Neural progenitor cell (in vitro differentiated cells): ENCODE measurements at regions not wholly inside any gene's neighbourhood (a gene's known extent, or its start where the extent isn't known, plus 50 kb on each side); places are given as distances from the start of the nearest gene placed in this dataset.

Experiments used
- CTCF ChIP-seq: fragments of 200-600 bp; sonication (generic); IDR thresholded peaks from 2 replicates; pipeline ENCODE4 v1.5.1; 2017; ENCODE audit warnings: antibody characterized with exemption, mild to moderate bottlenecking
- EZH2 ChIP-seq: fragments of 200-600 bp; sonication (generic); IDR thresholded peaks from 2 replicates; pipeline ENCODE4 v1.6.1; 2017; ENCODE audit warnings: antibody characterized with exemption, mild to moderate bottlenecking, moderate library complexity
- EZH2phosphoT487 ChIP-seq: fragments of 200-600 bp; sonication (generic); IDR thresholded peaks from 2 replicates; pipeline ENCODE4 v1.6.1; 2017; ENCODE audit warnings: antibody characterized with exemption

- no peak for TF ChIP-seq CTCF
- no peak for TF ChIP-seq EZH2
- TF ChIP-seq EZH2phosphoT487 = no peak
Measured at GRCh38 chr1:68976916-68977610, 480.2 kb upstream of the DEPDC1 start.
